Activated CD4-positive, alpha-beta T cell treated with anti-CD3 and anti-CD28 coated beads, Interleukin-2, amount 10 ng/mL, durations not matched to agents 24 days and 14 days (primary cell): ENCODE measurements at regions not wholly inside any gene's neighbourhood (a gene's known extent, or its start where the extent isn't known, plus 50 kb on each side); places are given as distances from the start of the nearest gene placed in this dataset.

ENCODE experiments used
- DNase-seq: peaks from one replicate; pipeline ENCODE4 v3.0.0; 2022
- H3K27ac Mint-ChIP-seq: one replicate; pipeline ENCODE4 v1.8.0; 2022; ENCODE audit warnings: mild to moderate bottlenecking, mixed read lengths
- H3K27me3 Mint-ChIP-seq: one replicate; pipeline ENCODE4 v1.8.0; 2022; ENCODE audit warnings: mixed read lengths
- H3K36me3 Mint-ChIP-seq: one replicate; pipeline ENCODE4 v1.8.0; 2022; ENCODE audit warnings: low read depth, mild to moderate bottlenecking, mixed read lengths
- H3K4me1 Mint-ChIP-seq: one replicate; pipeline ENCODE4 v1.8.0; 2021; ENCODE audit warnings: mixed read lengths
- H3K4me3 Mint-ChIP-seq: one replicate; pipeline ENCODE4 v1.8.0; 2022; ENCODE audit warnings: mild to moderate bottlenecking, moderate library complexity, mixed read lengths
- H3K9me3 Mint-ChIP-seq: one replicate; pipeline ENCODE4 v1.8.0; 2021; ENCODE audit warnings: mixed read lengths
- intact Hi-C: fragments of 100-400 bp; cut with micrococcal nuclease; formaldehyde crosslinking; loops from one replicate; pipeline ENCODE4 v1.15.1; 2023

- H3K27me3 Mint-ChIP-seq = no peaks in the 10 kb centered on the region
- intact Hi-C loops = no loop called here
- DNase-seq = no peak
- H3K36me3 Mint-ChIP-seq = no peaks in the 10 kb centered on the region
- no peak overlapping the region for H3K27ac Mint-ChIP-seq
- peaks cover 17% of the 10 kb centered on the region for H3K9me3 Mint-ChIP-seq
- H3K4me3 Mint-ChIP-seq = no peak overlapping the region
- H3K4me1 Mint-ChIP-seq = no peaks in the 10 kb centered on the region
These were observed 989.3 kb downstream of the BRD1 start for GRCh38 chr22:48838376-48838775.

GRCh38 chr22:48837341-48837935, 990.2 kb downstream of the BRD1 start:
- peaks cover 21% of the 10 kb centered on the region for H3K9me3 Mint-ChIP-seq
- H3K4me3 Mint-ChIP-seq = no peak overlapping the region
- no peak overlapping the region for H3K27ac Mint-ChIP-seq
- H3K36me3 Mint-ChIP-seq = no peaks in the 10 kb centered on the region
- no peaks in the 10 kb centered on the region for H3K4me1 Mint-ChIP-seq
- intact Hi-C loops = no loop called here
- no peak for DNase-seq
- H3K27me3 Mint-ChIP-seq = no peaks in the 10 kb centered on the region

GRCh38 chr22:48836673-48837340, 990.9 kb downstream of the BRD1 start:
- Mint-ChIP-seq H3K27ac (no peak overlapping the region), H3K9me3 (peaks cover 21% of the 10 kb centered on the region), H3K4me1 (no peaks in the 10 kb centered on the region), H3K36me3 (no peaks in the 10 kb centered on the region), H3K27me3 (no peaks in the 10 kb centered on the region), H3K4me3 (no peak overlapping the region)
- no peak for DNase-seq
- intact Hi-C loops = no loop called here

- no peak overlapping the region for H3K4me3 Mint-ChIP-seq
- H3K36me3 Mint-ChIP-seq = no peaks in the 10 kb centered on the region
- H3K27me3 Mint-ChIP-seq = no peaks in the 10 kb centered on the region
- intact Hi-C loops = no loop called here
- DNase-seq = no peak
- H3K4me1 Mint-ChIP-seq = no peaks in the 10 kb centered on the region
- H3K27ac Mint-ChIP-seq = no peak overlapping the region
- H3K9me3 Mint-ChIP-seq = peaks cover 21% of the 10 kb centered on the region
These were observed 991.6 kb downstream of the BRD1 start for GRCh38 chr22:48835857-48836672.

- Mint-ChIP-seq H3K27ac (no peak overlapping the region), H3K9me3 (peaks cover 21% of the 10 kb centered on the region), H3K4me1 (no peaks in the 10 kb centered on the region), H3K36me3 (no peaks in the 10 kb centered on the region), H3K4me3 (no peak overlapping the region), H3K27me3 (no peaks in the 10 kb centered on the region)
- intact Hi-C loops = no loop called here
- DNase-seq = no peak
These were observed 992.3 kb downstream of the BRD1 start for GRCh38 chr22:48835364-48835763.

GRCh38 chr22:48834404-48834803, 993.3 kb downstream of the BRD1 start:
- Mint-ChIP-seq H3K27ac (no peak overlapping the region), H3K4me3 (no peak overlapping the region), H3K4me1 (no peaks in the 10 kb centered on the region), H3K27me3 (no peaks in the 10 kb centered on the region), H3K36me3 (no peaks in the 10 kb centered on the region), H3K9me3 (peaks cover 21% of the 10 kb centered on the region)
- intact Hi-C loops = no loop called here
- DNase-seq = no peak

- H3K27ac Mint-ChIP-seq = no peak overlapping the region
- peak; percentile 54 for DNase-seq
These were observed 995.1 kb downstream of the BRD1 start for GRCh38 chr22:48832592-48832991.

GRCh38 chr22:48829908-48830307, 997.8 kb downstream of the BRD1 start:
- H3K4me3 Mint-ChIP-seq = no peak overlapping the region
- no peak for DNase-seq
- no peaks in the 10 kb centered on the region for H3K4me1 Mint-ChIP-seq
- H3K36me3 Mint-ChIP-seq = no peaks in the 10 kb centered on the region
- intact Hi-C loops = no loop called here
- H3K9me3 Mint-ChIP-seq = peaks cover 8% of the 10 kb centered on the region
- H3K27me3 Mint-ChIP-seq = no peaks in the 10 kb centered on the region
- no peak overlapping the region for H3K27ac Mint-ChIP-seq

More at GRCh38 chr22:48832592-48832991, 995.1 kb downstream of the BRD1 start:
- intact Hi-C loops = no loop called here
- Mint-ChIP-seq H3K9me3 (peaks cover 15% of the 10 kb centered on the region), H3K4me1 (no peaks in the 10 kb centered on the region), H3K27me3 (no peaks in the 10 kb centered on the region), H3K4me3 (no peak overlapping the region), H3K36me3 (no peaks in the 10 kb centered on the region)

GRCh38 chr22:48828688-48829087, 999.0 kb downstream of the BRD1 start:
- Mint-ChIP-seq H3K4me3 (no peak overlapping the region), H3K9me3 (peaks cover 7% of the 10 kb centered on the region), H3K36me3 (no peaks in the 10 kb centered on the region), H3K4me1 (no peaks in the 10 kb centered on the region), H3K27me3 (no peaks in the 10 kb centered on the region), H3K27ac (no peak overlapping the region)
- intact Hi-C loops = no loop called here
- no peak for DNase-seq

- Mint-ChIP-seq H3K27me3 (no peaks in the 10 kb centered on the region), H3K9me3 (peaks cover under 1% of the 10 kb centered on the region), H3K27ac (no peak overlapping the region), H3K4me1 (no peaks in the 10 kb centered on the region), H3K36me3 (no peaks in the 10 kb centered on the region), H3K4me3 (no peak overlapping the region)
- DNase-seq = no peak
- intact Hi-C loops = no loop called here
These were observed 999.6 kb downstream of the BRD1 start for GRCh38 chr22:48827904-48828555.

- Mint-ChIP-seq H3K36me3 (no peaks in the 10 kb centered on the region), H3K4me1 (no peaks in the 10 kb centered on the region), H3K4me3 (no peak overlapping the region), H3K27ac (no peak overlapping the region), H3K9me3 (no peaks in the 10 kb centered on the region), H3K27me3 (no peaks in the 10 kb centered on the region)
- DNase-seq = no peak
- intact Hi-C loops = no loop called here
These were observed 1000.3 kb downstream of the BRD1 start for GRCh38 chr22:48827268-48827846.

- no peaks in the 10 kb centered on the region for H3K27me3 Mint-ChIP-seq
- intact Hi-C loops = no loop called here
- DNase-seq = no peak
- H3K27ac Mint-ChIP-seq = no peak overlapping the region
- H3K36me3 Mint-ChIP-seq = no peaks in the 10 kb centered on the region
- no peaks in the 10 kb centered on the region for H3K9me3 Mint-ChIP-seq
- no peak overlapping the region for H3K4me3 Mint-ChIP-seq
- no peaks in the 10 kb centered on the region for H3K4me1 Mint-ChIP-seq
These were observed 1001.1 kb downstream of the BRD1 start for GRCh38 chr22:48826546-48826945.

- no peak for DNase-seq
- Mint-ChIP-seq H3K9me3 (no peaks in the 10 kb centered on the region), H3K27me3 (no peaks in the 10 kb centered on the region), H3K4me1 (no peaks in the 10 kb centered on the region), H3K27ac (no peak overlapping the region), H3K36me3 (no peaks in the 10 kb centered on the region), H3K4me3 (no peak overlapping the region)
- intact Hi-C loops = no loop called here
These were observed 1001.7 kb downstream of the BRD1 start for GRCh38 chr22:48825802-48826520.
